Hepatocyte (in vitro differentiated cells): ENCODE measurements at regions not wholly inside any gene's neighbourhood (a gene's known extent, or its start where the extent isn't known, plus 50 kb on each side); places are given as distances from the start of the nearest gene placed in this dataset.

Experiments used
- DNase-seq: peaks from one replicate; pipeline ENCODE4 v3.0.0-alpha.2; 2016; ENCODE audit warnings: low spot score
- H2AFZ ChIP-seq: fragments of 200-600 bp; sonication (generic); 2 replicates; pipeline ENCODE4 v1.6.0; 2016; ENCODE audit warnings: antibody characterized with exemption, mild to moderate bottlenecking
- H3K27ac ChIP-seq: fragments of 200-600 bp; sonication (generic); 2 replicates; pipeline ENCODE4 v1.5.1; 2016; ENCODE audit warnings: mild to moderate bottlenecking
- H3K27me3 ChIP-seq: fragments of 200-600 bp; sonication (generic); 2 replicates; pipeline ENCODE4 v1.6.1; 2016
- H3K36me3 ChIP-seq: fragments of 200-600 bp; sonication (generic); replicated peaks from 2 replicates; pipeline ENCODE4 v1.5.1; 2016; ENCODE audit warnings: low read depth; ENCODE audit not compliant: insufficient read depth
- H3K4me1 ChIP-seq: fragments of 200-600 bp; sonication (generic); 2 replicates; pipeline ENCODE4 v1.5.1; 2016; ENCODE audit warnings: mild to moderate bottlenecking, moderate library complexity; ENCODE audit not compliant: insufficient read depth
- H3K4me2 ChIP-seq: fragments of 200-600 bp; sonication (generic); 2 replicates; pipeline ENCODE4 v1.6.0; 2016
- H3K4me3 ChIP-seq: fragments of 200-600 bp; sonication (generic); 2 replicates; pipeline ENCODE4 v1.5.1; 2016; ENCODE audit warnings: mild to moderate bottlenecking
- H3K79me2 ChIP-seq: fragments of 200-600 bp; sonication (generic); 2 replicates; pipeline ENCODE4 v1.6.0; 2017; ENCODE audit warnings: mild to moderate bottlenecking
- H3K9me2 ChIP-seq: fragments of 200-600 bp; sonication (generic); replicated peaks from 2 replicates; pipeline ENCODE4 v1.6.0; 2017; ENCODE audit warnings: mild to moderate bottlenecking; ENCODE audit not compliant: insufficient read depth
- H3K9me3 ChIP-seq: fragments of 200-600 bp; sonication (generic); 2 replicates; pipeline ENCODE4 v1.5.1; 2016; ENCODE audit warnings: low read depth, mild to moderate bottlenecking
- H4K20me1 ChIP-seq: fragments of 200-600 bp; sonication (generic); 2 replicates; pipeline ENCODE4 v1.6.0; 2016; ENCODE audit warnings: mild to moderate bottlenecking; ENCODE audit not compliant: insufficient read depth, poor library complexity, severe bottlenecking
- EZH2 ChIP-seq: fragments of 200-600 bp; sonication (generic); IDR thresholded peaks from 2 replicates; pipeline ENCODE4 v1.6.1; 2016; ENCODE audit warnings: antibody characterized with exemption, mild to moderate bottlenecking, borderline replicate concordance
- EZH2phosphoT487 ChIP-seq: fragments of 200-600 bp; sonication (generic); IDR thresholded peaks from one replicate; pipeline ENCODE4 v1.6.1; 2018; ENCODE audit warnings: antibody characterized with exemption, mild to moderate bottlenecking, low read depth, moderate library complexity; ENCODE audit not compliant: unreplicated experiment, severe bottlenecking
- WGBS: methylation state at CpG from one replicate; pipeline ENCODE4 v1.1.6; 2016; ENCODE audit warnings: low lambda C conversion rate; ENCODE audit errors: missing lambda C conversion rate; 5-methylcytosine and 5-hydroxymethylcytosine counted together
- TF ChIP-seq, protein P1 (sequence below): fragments of 200-600 bp; sonication (generic); IDR thresholded peaks from 2 replicates; pipeline ENCODE4 v1.5.1; 2016; ENCODE audit warnings: antibody characterized with exemption, mild to moderate bottlenecking; ENCODE audit not compliant: poor library complexity

DNA sequence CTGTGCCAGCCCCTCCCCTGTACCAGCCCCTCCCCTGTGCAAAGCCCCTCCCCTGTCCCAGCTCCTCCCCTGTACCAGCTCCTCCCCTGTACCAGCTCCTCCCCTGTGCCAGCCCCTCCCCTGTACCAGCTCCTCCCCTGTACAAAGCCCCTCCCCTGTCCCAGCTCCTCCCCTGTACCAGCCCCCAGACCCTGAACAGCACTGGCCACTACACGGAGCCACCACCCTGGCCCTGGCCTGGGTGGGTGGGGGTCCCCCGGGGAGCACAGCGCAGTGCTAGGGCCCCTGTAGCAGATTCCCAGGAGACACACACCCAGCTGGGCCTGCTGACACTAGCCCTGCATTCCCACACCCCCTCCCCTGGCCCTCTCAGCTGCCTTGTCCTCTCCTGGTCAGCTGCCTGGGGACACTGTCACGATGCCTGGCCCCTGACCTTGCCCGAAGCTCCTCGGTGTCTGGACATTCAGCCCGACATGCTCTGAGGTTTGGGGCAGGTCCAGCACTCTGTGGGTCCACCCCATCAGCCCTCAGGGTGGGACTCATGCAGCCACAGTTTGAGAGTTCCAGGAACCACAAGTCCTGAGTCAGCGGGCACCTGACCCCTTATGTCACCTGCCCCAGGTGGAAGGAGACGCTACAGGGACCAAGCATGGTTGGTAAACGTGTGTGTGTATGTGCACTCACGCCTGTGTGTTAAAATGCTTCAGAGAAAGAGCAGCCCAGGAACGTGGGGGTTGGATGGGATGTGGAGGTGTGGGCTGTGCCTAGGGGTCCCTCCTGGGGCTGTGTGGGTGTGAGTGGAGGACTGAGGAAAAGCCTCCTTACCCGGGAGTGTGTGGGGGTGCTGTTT is 114.2 kb downstream of the METRNL start:
- H4K20me1 ChIP-seq = no peaks in the 10 kb centered on the region
- H3K4me1 ChIP-seq = peaks cover 21% of the 10 kb centered on the region
- H3K9me3 ChIP-seq = no peaks in the 10 kb centered on the region
- TF ChIP-seq EZH2phosphoT487 (no peak), EZH2 (no peak)
- TF ChIP-seq, protein P1, sequence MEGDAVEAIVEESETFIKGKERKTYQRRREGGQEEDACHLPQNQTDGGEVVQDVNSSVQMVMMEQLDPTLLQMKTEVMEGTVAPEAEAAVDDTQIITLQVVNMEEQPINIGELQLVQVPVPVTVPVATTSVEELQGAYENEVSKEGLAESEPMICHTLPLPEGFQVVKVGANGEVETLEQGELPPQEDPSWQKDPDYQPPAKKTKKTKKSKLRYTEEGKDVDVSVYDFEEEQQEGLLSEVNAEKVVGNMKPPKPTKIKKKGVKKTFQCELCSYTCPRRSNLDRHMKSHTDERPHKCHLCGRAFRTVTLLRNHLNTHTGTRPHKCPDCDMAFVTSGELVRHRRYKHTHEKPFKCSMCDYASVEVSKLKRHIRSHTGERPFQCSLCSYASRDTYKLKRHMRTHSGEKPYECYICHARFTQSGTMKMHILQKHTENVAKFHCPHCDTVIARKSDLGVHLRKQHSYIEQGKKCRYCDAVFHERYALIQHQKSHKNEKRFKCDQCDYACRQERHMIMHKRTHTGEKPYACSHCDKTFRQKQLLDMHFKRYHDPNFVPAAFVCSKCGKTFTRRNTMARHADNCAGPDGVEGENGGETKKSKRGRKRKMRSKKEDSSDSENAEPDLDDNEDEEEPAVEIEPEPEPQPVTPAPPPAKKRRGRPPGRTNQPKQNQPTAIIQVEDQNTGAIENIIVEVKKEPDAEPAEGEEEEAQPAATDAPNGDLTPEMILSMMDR = no peak
- H3K4me2 ChIP-seq = no peak overlapping the region
- no peaks in the 10 kb centered on the region for H3K36me3 ChIP-seq
- 84% methylated on average over 12 of the region's 13 CpGs for WGBS
- H3K79me2 ChIP-seq = no peaks in the 10 kb centered on the region
- H2AFZ ChIP-seq = no peak overlapping the region
- no peaks in the 10 kb centered on the region for H3K27me3 ChIP-seq
- H3K4me3 ChIP-seq = no peak overlapping the region
- no peaks in the 10 kb centered on the region for H3K9me2 ChIP-seq
- H3K27ac ChIP-seq = no peak overlapping the region
- no peak for DNase-seq

DNA sequence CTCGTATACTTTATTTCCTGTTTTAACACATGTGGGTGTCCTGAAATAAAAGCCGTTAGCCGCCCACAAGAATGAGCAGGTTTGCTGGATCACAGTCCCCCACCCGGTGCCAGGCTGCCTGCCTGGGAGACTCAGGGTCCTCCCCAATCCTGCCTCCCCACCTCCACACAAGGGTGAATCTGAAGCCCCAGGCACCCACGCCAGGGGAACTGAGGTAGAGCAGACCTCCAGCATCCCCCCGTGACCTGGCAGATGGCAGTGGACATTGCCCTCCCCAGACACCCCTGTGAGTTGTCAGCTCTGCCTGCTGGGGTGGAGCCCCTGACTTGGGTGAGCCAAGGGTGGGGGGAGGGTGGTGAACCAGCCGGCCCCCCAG is 114.8 kb downstream of the METRNL start:
- H3K9me2 ChIP-seq = no peaks in the 10 kb centered on the region
- H2AFZ ChIP-seq = no peak overlapping the region
- H3K79me2 ChIP-seq = no peaks in the 10 kb centered on the region
- H3K4me3 ChIP-seq = no peak overlapping the region
- peaks cover 17% of the 10 kb centered on the region for H3K4me1 ChIP-seq
- no peak overlapping the region for H3K27ac ChIP-seq
- H3K36me3 ChIP-seq = no peaks in the 10 kb centered on the region
- DNase-seq = no peak
- no peak overlapping the region for H3K4me2 ChIP-seq
- WGBS = 96% methylated on average over 7 of the region's 7 CpGs
- TF ChIP-seq EZH2phosphoT487 = no peak
- no peaks in the 10 kb centered on the region for H4K20me1 ChIP-seq
- H3K9me3 ChIP-seq = no peaks in the 10 kb centered on the region
- H3K27me3 ChIP-seq = no peaks in the 10 kb centered on the region

DNA sequence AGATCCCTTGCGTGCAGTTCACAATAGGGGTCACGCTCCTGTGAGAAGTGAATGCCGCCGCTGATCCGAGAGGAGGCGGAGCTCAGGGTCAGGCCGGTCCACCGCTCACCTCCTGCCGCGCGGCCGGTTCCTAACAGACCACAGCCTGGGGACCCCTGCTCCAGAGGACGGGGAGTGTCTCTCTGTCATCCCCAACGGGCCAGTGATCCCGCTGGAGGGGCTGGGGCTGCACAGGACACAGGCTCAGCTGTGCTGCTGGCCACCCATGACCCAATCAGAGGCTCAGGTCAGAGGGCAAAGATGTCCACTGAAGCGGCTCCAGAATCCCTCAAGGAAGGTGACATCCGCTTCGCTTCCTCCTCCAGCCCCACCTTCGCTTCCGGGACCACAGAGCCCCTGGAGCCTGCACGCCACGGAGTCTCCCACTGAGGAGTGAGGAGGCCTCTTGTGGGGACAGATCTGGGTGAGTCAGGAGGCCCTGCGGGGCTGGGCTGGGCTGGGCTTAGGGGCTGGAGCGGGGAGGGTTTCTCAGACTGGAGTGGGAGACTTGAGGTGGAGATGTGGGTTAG is 115.4 kb downstream of the METRNL start:
- Histone ChIP-seq H3K27ac (no peak overlapping the region), H3K9me3 (no peaks in the 10 kb centered on the region), H3K79me2 (no peaks in the 10 kb centered on the region), H3K4me2 (no peak overlapping the region), H4K20me1 (no peaks in the 10 kb centered on the region), H3K27me3 (no peaks in the 10 kb centered on the region), H3K4me1 (peaks cover 14% of the 10 kb centered on the region), H3K4me3 (no peak overlapping the region), H3K9me2 (no peaks in the 10 kb centered on the region), H3K36me3 (no peaks in the 10 kb centered on the region), H2AFZ (no peak overlapping the region)
- DNase-seq = no peak
- TF ChIP-seq EZH2 = no peak
- no peak for TF ChIP-seq EZH2phosphoT487
- TF ChIP-seq, protein P1 = no peak
- 95% methylated on average over 23 of the region's 24 CpGs for WGBS

DNA sequence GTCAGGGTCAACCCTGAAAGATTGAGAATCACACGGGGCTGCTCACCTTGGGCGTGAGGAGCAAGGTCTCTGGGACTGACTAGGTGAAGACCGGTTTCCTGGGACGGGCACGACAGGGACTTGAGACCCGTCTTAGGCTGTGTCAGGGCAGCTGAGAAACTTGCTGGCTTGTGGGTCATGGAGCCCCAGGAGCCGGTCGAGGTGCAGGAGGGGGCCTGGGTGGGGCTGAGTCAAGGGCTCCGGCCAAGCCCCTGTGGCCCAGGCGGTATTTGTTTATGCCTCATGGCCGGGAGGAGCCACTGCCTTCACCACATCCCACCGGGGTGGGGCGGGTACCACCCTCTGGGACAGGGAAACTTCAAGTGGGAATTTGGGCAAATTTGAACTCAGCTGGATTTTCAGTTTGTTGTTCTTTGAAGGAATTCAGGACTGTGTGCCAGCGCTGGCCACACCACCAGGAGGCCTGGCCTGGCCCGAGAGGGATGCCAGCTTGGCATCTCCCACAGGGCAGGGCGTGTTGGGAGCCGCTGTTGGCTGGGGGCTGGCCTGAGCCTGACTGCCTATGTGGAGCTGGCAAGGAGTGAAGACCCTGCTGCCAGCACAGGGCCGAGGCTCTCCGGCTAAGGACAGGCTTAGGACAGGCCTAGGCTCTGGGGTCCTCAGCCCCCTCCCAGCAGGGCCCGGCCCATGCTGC is 116.1 kb downstream of the METRNL start:
- TF ChIP-seq EZH2phosphoT487 (no peak), EZH2 (no peak)
- TF ChIP-seq, protein P1 = no peak
- Histone ChIP-seq H3K4me2 (no peak overlapping the region), H3K9me2 (no peaks in the 10 kb centered on the region), H3K27me3 (no peaks in the 10 kb centered on the region), H4K20me1 (no peaks in the 10 kb centered on the region), H3K79me2 (no peaks in the 10 kb centered on the region), H3K9me3 (no peaks in the 10 kb centered on the region), H3K4me1 (peaks cover 8% of the 10 kb centered on the region), H3K27ac (no peak overlapping the region), H3K4me3 (no peak overlapping the region), H2AFZ (no peak overlapping the region), H3K36me3 (no peaks in the 10 kb centered on the region)
- DNase-seq = no peak
- 89% methylated on average over 17 of the region's 20 CpGs for WGBS
